HG03460 (cell line): ENCODE measurements at regions not wholly inside any gene's neighbourhood (a gene's known extent, or its start where the extent isn't known, plus 50 kb on each side); places are given as distances from the start of the nearest gene placed in this dataset.

Experiments used
- ATAC-seq: cut with Tn5 transposase; IDR thresholded peaks from one replicate; pipeline ENCODE4 v1.9.1; 2021; ENCODE audit not compliant: unreplicated experiment

- ATAC-seq = no peak
Observed at GRCh38 chr14:101130861-101131260, 227.3 kb upstream of the RTL1 start.

- no peak for ATAC-seq
Observed at GRCh38 chr14:101131451-101131916, 228.0 kb upstream of the RTL1 start.

GRCh38 chr14:101132051-101132571 lies 228.6 kb upstream of the RTL1 start:
- no peak for ATAC-seq

DNA sequence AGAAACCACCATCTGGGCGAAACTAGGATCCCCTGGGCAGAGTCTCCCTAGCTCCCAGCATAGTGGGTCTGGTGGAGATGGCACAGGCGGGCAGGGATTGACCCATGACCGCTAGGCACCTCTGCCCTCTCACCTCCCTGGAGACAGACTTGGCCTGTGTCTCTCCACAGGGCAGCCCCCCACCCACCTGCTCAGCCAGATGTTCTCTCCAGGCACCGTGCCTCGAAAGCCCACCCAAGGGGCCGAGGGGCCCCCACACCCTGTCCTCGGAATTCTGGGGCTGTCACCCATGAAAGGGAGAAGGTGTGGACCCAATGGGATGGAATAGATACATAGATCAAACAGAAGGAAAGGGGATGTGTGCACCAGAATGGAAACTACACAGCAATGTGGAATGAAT lies 229.1 kb upstream of the RTL1 start:
- no peak for ATAC-seq

- ATAC-seq = no peak
Observed at GRCh38 chr14:101133068-101133467, 229.5 kb upstream of the RTL1 start.

GRCh38 chr14:101134161-101134631 lies 230.7 kb upstream of the RTL1 start:
- no peak for ATAC-seq

GRCh38 chr14:101134851-101135433 lies 231.4 kb upstream of the RTL1 start:
- no peak for ATAC-seq

DNA sequence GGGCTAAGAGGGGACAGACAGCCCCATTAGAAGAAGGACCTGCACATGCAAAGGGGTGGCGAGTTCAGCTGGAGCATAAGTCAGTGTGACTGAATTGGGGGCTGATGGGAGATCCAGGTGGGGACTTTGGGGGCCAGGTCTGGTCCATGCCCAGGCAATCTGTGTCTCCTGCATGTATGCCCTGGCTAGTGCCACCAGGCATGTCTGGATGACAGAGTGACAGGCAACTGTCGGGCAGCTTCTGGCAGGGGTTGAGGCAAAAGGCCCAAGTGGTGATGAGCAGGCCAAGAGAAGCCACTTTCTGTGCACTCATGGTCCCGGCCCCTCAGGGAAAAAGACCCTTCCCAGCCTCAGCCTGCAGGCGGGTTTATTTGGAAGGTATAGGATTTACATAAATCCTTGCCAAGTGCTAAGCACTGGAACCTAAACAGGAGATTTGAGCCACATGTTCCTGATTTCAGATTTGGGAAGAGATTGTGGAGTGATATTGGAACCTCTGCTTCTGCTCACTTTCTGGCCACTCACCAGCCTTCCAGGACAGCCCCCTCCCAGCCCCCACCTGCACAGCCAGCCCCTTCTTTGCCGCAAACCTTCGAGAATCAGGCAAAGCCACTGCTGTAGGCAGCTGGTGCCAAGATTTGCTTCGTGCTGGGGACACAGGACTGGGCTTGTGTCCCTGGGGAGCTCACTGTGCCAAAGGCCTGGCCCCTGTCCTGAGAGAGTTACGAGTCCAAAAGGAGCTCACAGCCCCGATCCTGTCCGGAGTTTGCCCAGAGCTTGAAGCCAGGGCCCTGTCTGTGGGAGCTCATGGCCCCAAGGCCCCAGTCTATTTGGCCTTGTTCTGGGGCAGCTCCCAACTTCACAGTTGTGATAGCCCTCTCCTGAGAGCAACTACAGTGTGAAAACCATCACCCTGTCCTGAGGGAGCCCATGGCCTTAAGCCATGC lies 232.5 kb upstream of the RTL1 start:
- ATAC-seq = no peak

DNA sequence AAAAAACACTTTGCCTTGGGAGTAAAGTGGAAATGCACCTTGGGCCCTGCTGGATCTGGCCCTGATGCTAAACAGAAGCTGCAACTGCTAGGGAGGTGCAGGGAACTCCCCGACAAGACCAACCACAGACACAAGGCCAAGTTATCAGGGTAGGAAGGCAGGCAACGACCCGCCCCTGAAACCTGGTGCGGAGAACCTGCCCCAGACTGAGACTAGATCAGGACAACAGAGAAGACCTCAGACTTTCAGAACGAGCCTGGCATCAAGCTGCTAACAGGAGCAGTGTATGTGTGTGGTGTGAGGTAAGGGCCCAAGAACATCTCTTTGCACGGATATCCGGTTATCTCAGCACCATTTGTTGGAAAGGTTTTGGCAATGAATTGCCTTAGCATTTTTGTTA lies 233.7 kb upstream of the RTL1 start:
- no peak for ATAC-seq

DNA sequence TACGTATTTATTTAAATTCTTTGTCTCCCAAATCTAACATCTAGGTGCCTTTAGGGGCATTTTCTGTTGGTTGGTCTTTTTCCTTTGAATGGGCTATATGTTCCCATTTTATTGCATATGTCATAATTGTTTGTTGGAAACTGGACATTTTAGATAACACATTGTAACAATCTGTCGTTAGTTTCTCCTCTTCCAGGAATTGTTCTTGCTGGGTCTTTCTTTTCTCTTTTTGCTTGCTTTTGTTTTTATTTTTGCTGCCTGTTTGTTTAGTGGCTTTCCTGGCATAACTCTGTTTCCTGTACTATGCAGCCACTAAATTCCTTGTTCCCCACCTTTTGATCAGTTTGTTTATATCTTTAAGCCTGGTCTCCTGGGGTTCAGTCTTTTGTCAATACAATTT lies 244.3 kb upstream of the RTL1 start:
- ATAC-seq = no peak

GRCh38 chr14:101150039-101150610 lies 246.6 kb upstream of the RTL1 start:
- ATAC-seq = no peak

DNA sequence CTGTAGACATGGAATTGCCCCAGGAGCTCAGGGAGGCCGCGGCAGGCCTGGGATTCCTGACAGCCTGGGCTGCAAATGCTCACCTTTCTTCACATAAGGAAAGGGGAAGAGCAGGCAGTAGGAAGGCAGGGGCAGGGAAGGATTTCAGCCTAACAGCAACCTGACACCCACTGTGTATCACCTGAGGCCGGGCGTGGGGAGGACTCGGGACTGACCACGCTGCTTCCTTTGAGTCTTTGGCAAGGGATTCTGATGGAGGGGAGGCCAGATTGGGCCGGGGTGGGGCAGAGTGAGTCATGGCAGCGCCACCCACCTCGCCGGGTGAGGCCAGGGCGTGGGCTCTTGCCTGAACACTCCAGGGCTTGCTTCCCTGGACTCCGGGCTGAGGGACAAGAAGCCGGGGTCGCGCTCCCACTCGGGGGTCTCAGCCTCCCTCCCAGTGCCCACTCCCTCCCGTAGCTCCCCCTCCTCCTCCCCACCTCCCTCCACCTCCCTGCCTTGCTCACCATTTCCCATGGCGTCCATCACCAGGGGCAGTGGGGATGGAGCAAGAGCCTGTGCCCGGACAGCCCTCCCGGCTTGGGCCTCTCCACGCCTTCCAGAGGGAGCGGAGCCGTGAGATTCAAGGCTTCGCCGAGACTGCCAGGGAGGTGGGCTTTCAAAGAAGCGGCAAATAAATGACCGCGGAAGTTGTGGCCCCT lies 247.9 kb upstream of the RTL1 start:
- no peak for ATAC-seq

DNA sequence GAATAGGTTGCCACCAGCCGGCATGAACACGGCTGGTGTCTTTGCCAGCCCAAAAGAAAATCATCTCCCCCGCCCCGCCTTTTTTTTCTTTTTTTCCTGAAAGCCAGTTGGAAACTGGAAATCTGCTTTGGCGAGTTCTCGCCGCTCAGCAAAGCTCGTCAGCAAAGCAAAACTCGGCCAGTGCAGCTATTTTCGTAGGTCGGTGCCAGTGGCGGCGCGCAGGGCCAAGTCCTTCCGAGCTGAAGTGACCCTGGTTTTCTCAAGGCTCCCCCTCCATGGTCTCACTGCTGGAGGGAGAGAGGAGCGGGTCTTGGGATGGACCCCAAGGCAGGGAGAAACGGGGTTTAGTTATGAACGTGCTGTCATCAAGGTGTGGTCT lies 248.4 kb upstream of the RTL1 start:
- ATAC-seq = no peak

GRCh38 chr14:101152855-101153254 lies 249.3 kb upstream of the RTL1 start:
- ATAC-seq = no peak

- no peak for ATAC-seq
Observed at GRCh38 chr14:101153691-101154090, 250.2 kb upstream of the RTL1 start.

GRCh38 chr14:101155575-101155974 lies 252.1 kb upstream of the RTL1 start:
- no peak for ATAC-seq

- ATAC-seq = no peak
Observed at GRCh38 chr14:101167428-101167827, 263.9 kb upstream of the RTL1 start.

- ATAC-seq = no peak
Observed at GRCh38 chr14:101169267-101169666, 265.7 kb upstream of the RTL1 start.

- no peak for ATAC-seq
Observed at GRCh38 chr14:101171650-101172049, 268.1 kb upstream of the RTL1 start.

DNA sequence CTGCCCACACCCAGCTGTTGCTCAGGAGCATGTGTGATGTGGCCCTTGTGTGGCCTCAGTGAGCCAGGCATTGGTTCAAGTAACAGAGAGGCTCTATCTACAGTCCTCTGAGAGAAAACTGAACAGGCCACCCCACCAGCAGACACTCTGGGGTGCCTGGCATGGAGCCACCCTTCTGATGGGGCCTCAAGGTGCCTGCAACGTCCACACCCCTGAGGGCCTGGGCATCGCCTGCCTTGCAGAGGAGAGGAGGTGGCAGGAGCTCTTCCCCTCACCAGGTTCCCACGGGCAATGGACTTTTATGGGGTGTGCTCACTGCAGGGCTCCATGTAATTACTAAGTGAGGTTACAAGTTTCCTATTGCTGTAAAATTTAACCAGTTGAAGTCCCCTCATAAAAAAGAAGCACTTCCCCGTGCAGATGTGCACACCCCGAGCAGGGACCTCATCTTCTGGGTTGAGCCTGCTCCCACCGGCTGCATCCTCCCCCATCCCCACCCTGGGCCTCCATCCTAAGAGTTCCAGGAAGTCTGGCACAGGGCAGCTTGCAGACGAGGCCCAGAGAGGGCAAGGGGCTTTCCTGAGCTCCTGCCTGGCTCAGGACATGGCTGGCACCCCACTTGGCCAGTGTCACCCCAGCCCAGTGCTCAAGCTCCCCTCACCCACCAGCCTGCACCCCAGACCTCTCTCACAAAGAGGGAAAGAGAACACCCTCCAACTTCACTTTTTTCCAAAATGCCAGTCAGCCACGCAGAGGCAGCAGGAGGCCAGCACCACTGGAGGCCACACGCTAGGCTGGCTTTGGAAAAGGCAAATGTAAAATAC lies 270.4 kb upstream of the RTL1 start:
- no peak for ATAC-seq
